ENCODE measurements at regions not wholly inside any gene's neighbourhood (a gene's known extent, or its start where the extent isn't known, plus 50 kb on each side); places are given as distances from the start of the nearest gene placed in this dataset.

DNA sequence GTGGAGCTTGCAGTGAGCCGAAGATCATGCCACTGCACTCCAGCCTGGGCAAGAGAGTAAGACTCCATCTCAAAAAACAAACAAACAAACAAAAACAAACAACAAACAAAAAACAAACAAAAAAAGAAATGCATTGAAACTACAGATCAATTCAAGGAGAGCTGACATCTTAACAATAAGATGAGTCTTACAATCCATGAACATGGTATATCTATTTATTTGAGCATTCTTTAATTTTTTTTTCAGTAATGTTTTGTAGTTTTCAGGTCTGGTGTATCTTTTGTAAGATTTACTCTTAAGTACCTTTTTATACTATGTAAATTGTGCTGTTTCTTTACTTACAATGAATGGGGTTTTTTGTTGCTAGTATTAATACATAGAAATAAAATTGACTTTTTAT is 140.1 kb upstream of the DAPK1 start:
- H3K9me3 Mint-ChIP-seq: no peaks in the 10 kb centered on the region
- no peaks in the 10 kb centered on the region for H3K9me3 ChIP-seq
- H3K4me3 ChIP-seq (ENCODE audit: control insufficient read depth in 1 of 2, extremely low read depth in 1 of 2, low read length in 1 of 2): no peak overlapping the region
- H3K36me3 Mint-ChIP-seq: no peaks in the 10 kb centered on the region
- ATAC-seq (replicated peaks in 1 of 4) (no peak), DNase-seq (no peak)
- no peak overlapping the region for H3K27ac Mint-ChIP-seq
- ChIA-PET CTCF (interaction anchor here in 1 of 2 donors (0.7 kb wide), 1 partner anchor 17 kb away, joined by 3 read pairs; no protein-coding TSS in a partner anchor), POLR2A (no interaction called here)
- H3K36me3 ChIP-seq (ENCODE audit: control insufficient read depth in 2 of 2, extremely low read depth in 1 of 2, insufficient read depth in 1 of 2, low read length in 1 of 2): no peaks in the 10 kb centered on the region
- H3K4me3 Mint-ChIP-seq: no peak overlapping the region
- H3K27ac ChIP-seq (ENCODE audit: low read length): no peak overlapping the region
- WGBS (ENCODE audit: insufficient coverage): no CpG with 5 or more reads among the region's 1 CpG
- H3K4me1 Mint-ChIP-seq: no peaks in the 10 kb centered on the region
- H3K27me3 Mint-ChIP-seq: peaks cover 22 to 30% of the 10 kb centered on the region in 2 donors
- no peaks in the 10 kb centered on the region for H3K4me1 ChIP-seq (ENCODE audit: control insufficient read depth in 1 of 2, extremely low read depth in 1 of 2, insufficient read depth in 2 of 2, low read length in 2 of 2)
- peaks cover 0 to 12% of the 10 kb centered on the region in 2 experiments for H3K27me3 ChIP-seq (replicated peaks in 1 of 2; ENCODE audit: control insufficient read depth in 2 of 2, extremely low read depth in 1 of 2, insufficient read depth in 2 of 2, low read length in 1 of 2)

DNA sequence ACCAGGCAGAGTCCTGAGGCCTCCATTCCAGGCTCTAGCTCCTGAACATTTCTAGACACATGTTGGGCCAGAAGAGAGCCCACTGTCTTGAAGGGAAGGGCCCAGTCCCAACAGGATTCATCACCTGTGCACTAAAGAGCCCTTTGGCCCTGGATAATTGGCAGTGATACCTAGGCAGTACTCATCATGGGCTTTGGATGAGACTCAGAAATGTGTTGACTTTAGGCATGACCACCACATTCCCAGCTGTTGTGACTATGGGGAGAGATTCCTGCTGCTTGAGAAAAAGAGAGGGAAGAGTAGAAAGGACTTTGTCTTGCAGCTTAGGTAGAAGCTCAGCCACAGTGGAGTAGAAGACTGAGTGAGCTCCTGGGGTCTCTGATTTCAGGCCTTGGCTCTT is 138.4 kb upstream of the DAPK1 start:
- H3K27me3 Mint-ChIP-seq: peaks cover 18 to 28% of the 10 kb centered on the region in 2 donors
- H3K36me3 Mint-ChIP-seq: no peaks in the 10 kb centered on the region
- no peak for ATAC-seq (replicated peaks in 1 of 4)
- H3K27ac ChIP-seq (ENCODE audit: low read length): no peak overlapping the region
- peaks cover 0 to 12% of the 10 kb centered on the region in 2 experiments for H3K27me3 ChIP-seq (replicated peaks in 1 of 2; ENCODE audit: control insufficient read depth in 2 of 2, extremely low read depth in 1 of 2, insufficient read depth in 2 of 2, low read length in 1 of 2)
- H3K27ac Mint-ChIP-seq: no peak overlapping the region
- H3K4me3 ChIP-seq (ENCODE audit: control insufficient read depth in 1 of 2, extremely low read depth in 1 of 2, low read length in 1 of 2): no peak overlapping the region
- no peaks in the 10 kb centered on the region for H3K9me3 ChIP-seq
- H3K36me3 ChIP-seq (ENCODE audit: control insufficient read depth in 2 of 2, extremely low read depth in 1 of 2, insufficient read depth in 1 of 2, low read length in 1 of 2): no peaks in the 10 kb centered on the region
- no peak overlapping the region for H3K4me3 Mint-ChIP-seq
- no peaks in the 10 kb centered on the region for H3K4me1 Mint-ChIP-seq
- DNase-seq: no peak
- no peaks in the 10 kb centered on the region for H3K4me1 ChIP-seq (ENCODE audit: control insufficient read depth in 1 of 2, extremely low read depth in 1 of 2, insufficient read depth in 2 of 2, low read length in 2 of 2)
- peaks cover 0 to under 1% (median 0%) of the 10 kb centered on the region in 3 donors for H3K9me3 Mint-ChIP-seq
- POLR2A ChIA-PET: no interaction called here
- CTCF ChIA-PET: no interaction called here

DNA sequence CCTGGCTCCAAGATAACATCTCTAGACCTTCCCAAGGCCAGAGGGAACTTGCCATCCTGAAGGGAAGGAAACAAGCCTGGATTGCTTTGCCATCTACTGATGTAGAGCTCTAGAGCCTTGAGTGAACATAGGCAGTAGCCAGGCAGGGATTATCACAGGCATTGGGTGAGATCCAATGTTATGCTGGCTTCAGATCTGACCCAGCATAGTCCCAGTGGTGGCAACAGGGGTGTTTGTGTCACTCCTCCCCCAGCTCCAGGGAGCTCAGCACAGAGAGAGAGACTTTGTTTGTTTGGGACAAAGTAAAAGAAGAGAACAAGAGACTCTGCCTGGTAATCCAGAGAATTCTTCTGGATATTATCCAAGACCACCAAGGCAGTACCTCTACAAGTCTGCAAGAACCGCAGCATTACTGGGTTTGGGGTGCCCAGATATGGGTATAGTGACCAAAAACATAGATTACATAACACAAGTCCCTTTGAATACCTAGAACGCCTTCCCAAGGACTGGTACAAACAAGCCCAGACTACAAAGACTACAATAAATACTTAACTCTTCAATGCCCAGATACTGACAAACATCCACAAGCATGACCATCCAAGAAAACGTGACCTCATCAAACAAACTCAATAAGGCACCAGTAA is 137.6 kb upstream of the DAPK1 start:
- ChIA-PET CTCF (no interaction called here), POLR2A (no interaction called here)
- no peak overlapping the region for H3K27ac Mint-ChIP-seq
- no peaks in the 10 kb centered on the region for H3K36me3 Mint-ChIP-seq
- H3K27me3 Mint-ChIP-seq: peaks cover 17 to 28% of the 10 kb centered on the region in 2 donors
- DNase-seq (no peak), ATAC-seq (replicated peaks in 1 of 4) (no peak)
- 57% methylated on average over 1 of the region's 3 CpGs for WGBS (ENCODE audit: insufficient coverage)
- Histone ChIP-seq H3K4me3 (ENCODE audit: control insufficient read depth in 1 of 2, extremely low read depth in 1 of 2, low read length in 1 of 2) (no peak overlapping the region), H3K4me1 (ENCODE audit: control insufficient read depth in 1 of 2, extremely low read depth in 1 of 2, insufficient read depth in 2 of 2, low read length in 2 of 2) (no peaks in the 10 kb centered on the region), H3K27ac (ENCODE audit: low read length) (no peak overlapping the region), H3K36me3 (ENCODE audit: control insufficient read depth in 2 of 2, extremely low read depth in 1 of 2, insufficient read depth in 1 of 2, low read length in 1 of 2) (no peaks in the 10 kb centered on the region), H3K9me3 (no peaks in the 10 kb centered on the region), H3K27me3 (replicated peaks in 1 of 2; ENCODE audit: control insufficient read depth in 2 of 2, extremely low read depth in 1 of 2, insufficient read depth in 2 of 2, low read length in 1 of 2) (peaks cover 0 to 12% of the 10 kb centered on the region in 2 experiments)
- H3K4me3 Mint-ChIP-seq: no peak overlapping the region
- no peaks in the 10 kb centered on the region for H3K4me1 Mint-ChIP-seq
- H3K9me3 Mint-ChIP-seq: peaks cover 0 to 3% (median 0%) of the 10 kb centered on the region in 3 donors

DNA sequence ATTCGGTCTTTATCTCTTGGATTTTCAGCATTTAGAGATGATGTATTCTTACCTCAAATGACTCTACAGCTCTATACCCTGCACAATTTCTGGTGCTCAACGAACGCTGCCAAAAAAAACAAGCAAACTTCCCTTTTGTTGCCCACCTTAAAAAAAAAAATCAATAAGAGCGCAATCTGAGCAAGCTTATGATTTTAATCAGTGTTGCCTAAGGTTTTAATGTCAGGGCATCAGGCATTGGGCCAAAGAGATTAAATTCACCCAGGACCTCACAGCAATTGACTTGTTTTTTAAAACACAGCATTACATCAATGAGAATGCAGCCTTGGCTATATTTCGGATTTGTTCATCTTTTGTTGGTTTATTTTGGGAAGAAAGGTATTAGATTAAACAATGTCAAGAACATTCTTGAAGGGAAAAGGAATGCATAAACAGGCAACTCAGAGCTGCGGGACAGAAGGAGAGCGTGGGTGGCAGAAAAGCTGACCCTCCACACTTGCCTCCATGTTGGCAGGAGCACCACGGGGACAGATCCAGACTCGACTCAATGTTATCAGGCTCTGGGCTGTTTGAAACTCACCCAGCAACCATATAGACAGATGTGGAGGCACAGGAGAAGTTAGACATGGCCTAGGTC is 127.5 kb upstream of the DAPK1 start:
- no peak overlapping the region for H3K27ac Mint-ChIP-seq
- CTCF ChIA-PET: no interaction called here
- no peaks in the 10 kb centered on the region for H3K36me3 Mint-ChIP-seq
- WGBS (ENCODE audit: insufficient coverage): 96% methylated on average over 3 of the region's 9 CpGs
- Histone ChIP-seq H3K4me3 (ENCODE audit: control insufficient read depth in 1 of 2, extremely low read depth in 1 of 2, low read length in 1 of 2) (no peak overlapping the region), H3K4me1 (ENCODE audit: control insufficient read depth in 1 of 2, extremely low read depth in 1 of 2, insufficient read depth in 2 of 2, low read length in 2 of 2) (no peaks in the 10 kb centered on the region), H3K27me3 (replicated peaks in 1 of 2; ENCODE audit: control insufficient read depth in 2 of 2, extremely low read depth in 1 of 2, insufficient read depth in 2 of 2, low read length in 1 of 2) (peaks cover 0 to 20% of the 10 kb centered on the region in 2 experiments), H3K27ac (ENCODE audit: low read length) (no peak overlapping the region), H3K36me3 (ENCODE audit: control insufficient read depth in 2 of 2, extremely low read depth in 1 of 2, insufficient read depth in 1 of 2, low read length in 1 of 2) (no peaks in the 10 kb centered on the region), H3K9me3 (no peaks in the 10 kb centered on the region)
- ATAC-seq (replicated peaks in 1 of 4) (no peak), DNase-seq (no peak)
- H3K4me1 Mint-ChIP-seq: no peaks in the 10 kb centered on the region
- POLR2A ChIA-PET: no interaction called here
- H3K9me3 Mint-ChIP-seq: peaks cover 0 to 7% (median 0%) of the 10 kb centered on the region in 3 donors
- H3K27me3 Mint-ChIP-seq: peaks cover 15 to 16% of the 10 kb centered on the region in 2 donors
- no peak overlapping the region for H3K4me3 Mint-ChIP-seq

DNA sequence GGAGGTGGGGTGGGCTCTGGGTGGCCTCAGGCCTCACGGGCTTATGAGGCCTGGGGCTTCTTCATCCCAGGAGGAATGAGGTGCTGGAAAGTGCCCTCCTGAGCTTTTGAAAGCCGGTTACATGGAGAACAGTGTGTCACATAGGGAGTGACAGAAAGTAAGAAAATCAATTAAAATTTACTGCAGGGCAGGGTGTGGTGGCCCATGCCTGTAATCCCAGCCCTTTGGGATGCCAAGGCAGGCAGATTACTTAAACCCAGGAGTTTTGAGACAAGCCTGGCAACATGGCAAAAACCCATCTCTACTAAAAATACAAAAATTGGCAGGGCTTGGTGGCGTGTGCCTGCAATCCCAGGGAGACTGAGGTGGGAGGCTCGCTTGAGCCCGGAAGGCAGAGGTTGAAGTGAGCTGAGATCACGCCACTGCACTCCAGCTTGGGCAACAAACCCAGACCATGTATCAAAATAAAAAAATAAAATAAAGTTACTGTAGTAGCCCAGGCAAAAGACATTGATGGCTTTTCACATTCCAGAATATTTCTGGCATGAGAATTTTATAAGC is 125.8 kb upstream of the DAPK1 start:
- CTCF ChIA-PET: no interaction called here
- peaks cover 0 to 3% (median 0%) of the 10 kb centered on the region in 3 donors for H3K9me3 Mint-ChIP-seq
- no peak for ATAC-seq (replicated peaks in 1 of 4)

DNA sequence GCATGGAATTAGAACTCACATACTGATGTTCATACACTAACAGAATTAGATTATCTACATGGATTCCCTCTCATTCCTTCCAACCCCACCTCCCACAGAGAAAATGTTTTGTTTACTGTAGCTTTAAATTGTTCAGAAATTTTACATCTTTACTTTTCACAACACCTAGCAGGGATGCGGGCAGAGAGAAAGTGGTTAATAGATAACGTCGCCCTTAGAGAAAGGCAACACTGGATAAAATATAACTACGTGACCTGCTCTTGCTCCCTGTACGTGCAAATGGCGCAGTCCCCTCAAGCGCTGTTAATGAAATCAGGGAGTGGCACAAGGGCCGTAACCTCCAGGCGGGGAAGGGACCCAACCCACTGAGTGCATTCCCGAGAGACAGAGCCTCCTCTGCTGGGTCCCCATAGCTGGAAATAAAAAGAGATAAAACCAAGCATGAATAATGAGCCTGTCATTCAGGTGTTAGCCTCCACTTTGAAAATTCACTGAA is 125.3 kb upstream of the DAPK1 start:
- CTCF ChIA-PET: no interaction called here
- no peaks in the 10 kb centered on the region for H3K36me3 ChIP-seq (ENCODE audit: control insufficient read depth in 2 of 2, extremely low read depth in 1 of 2, insufficient read depth in 1 of 2, low read length in 1 of 2)

More for the DNA sequence above, 125.8 kb upstream of the DAPK1 start:
- POLR2A ChIA-PET: no interaction called here
- Mint-ChIP-seq H3K27me3 (peaks cover 16 to 19% of the 10 kb centered on the region in 2 donors), H3K36me3 (no peaks in the 10 kb centered on the region), H3K27ac (no peak overlapping the region), H3K4me1 (no peaks in the 10 kb centered on the region), H3K4me3 (no peak overlapping the region)
- H3K4me3 ChIP-seq (ENCODE audit: control insufficient read depth in 1 of 2, extremely low read depth in 1 of 2, low read length in 1 of 2): no peak overlapping the region
- 88% methylated on average over 2 of the region's 6 CpGs for WGBS (ENCODE audit: insufficient coverage)
- no peaks in the 10 kb centered on the region for H3K4me1 ChIP-seq (ENCODE audit: control insufficient read depth in 1 of 2, extremely low read depth in 1 of 2, insufficient read depth in 2 of 2, low read length in 2 of 2)
- H3K36me3 ChIP-seq (ENCODE audit: control insufficient read depth in 2 of 2, extremely low read depth in 1 of 2, insufficient read depth in 1 of 2, low read length in 1 of 2): no peaks in the 10 kb centered on the region
- peaks cover 0 to 20% of the 10 kb centered on the region in 2 experiments for H3K27me3 ChIP-seq (replicated peaks in 1 of 2; ENCODE audit: control insufficient read depth in 2 of 2, extremely low read depth in 1 of 2, insufficient read depth in 2 of 2, low read length in 1 of 2)
- no peak for DNase-seq
- H3K27ac ChIP-seq (ENCODE audit: low read length): no peak overlapping the region
- H3K9me3 ChIP-seq: no peaks in the 10 kb centered on the region

More for the DNA sequence above, 125.3 kb upstream of the DAPK1 start:
- H3K4me1 Mint-ChIP-seq: no peaks in the 10 kb centered on the region
- no peaks in the 10 kb centered on the region for H3K36me3 Mint-ChIP-seq
- peaks cover 0 to 3% (median 0%) of the 10 kb centered on the region in 3 donors for H3K9me3 Mint-ChIP-seq
- ATAC-seq (replicated peaks in 1 of 4) (no peak), DNase-seq (no peak)
- no peak overlapping the region for H3K4me3 ChIP-seq (ENCODE audit: control insufficient read depth in 1 of 2, extremely low read depth in 1 of 2, low read length in 1 of 2)
- no peak overlapping the region for H3K27ac ChIP-seq (ENCODE audit: low read length)
- no peaks in the 10 kb centered on the region for H3K9me3 ChIP-seq
- peaks cover 0 to 20% of the 10 kb centered on the region in 2 experiments for H3K27me3 ChIP-seq (replicated peaks in 1 of 2; ENCODE audit: control insufficient read depth in 2 of 2, extremely low read depth in 1 of 2, insufficient read depth in 2 of 2, low read length in 1 of 2)
- H3K27me3 Mint-ChIP-seq: peaks cover 18 to 20% of the 10 kb centered on the region in 2 donors
- POLR2A ChIA-PET: no interaction called here
- no peak overlapping the region for H3K4me3 Mint-ChIP-seq
- H3K27ac Mint-ChIP-seq: no peak overlapping the region
- no peaks in the 10 kb centered on the region for H3K4me1 ChIP-seq (ENCODE audit: control insufficient read depth in 1 of 2, extremely low read depth in 1 of 2, insufficient read depth in 2 of 2, low read length in 2 of 2)
- 96% methylated on average over 9 of the region's 10 CpGs for WGBS (ENCODE audit: insufficient coverage)

All from T-cell (primary cell).